Right lung (tissue), 2 donors: ENCODE measurements at regions not wholly inside any gene's neighbourhood (a gene's known extent, or its start where the extent isn't known, plus 50 kb on each side); places are given as distances from the start of the nearest gene placed in this dataset.
"Not testable (repeated sequence)": the region's sequence is repeated elsewhere in the genome, so short reads cannot be mapped to it uniquely, and the experiment has no call there.

Experiments used
- DNase-seq, 2 donors: peaks; one replicate each; pipeline ENCODE4 v3.0.0-alpha.2; 2013

DNA sequence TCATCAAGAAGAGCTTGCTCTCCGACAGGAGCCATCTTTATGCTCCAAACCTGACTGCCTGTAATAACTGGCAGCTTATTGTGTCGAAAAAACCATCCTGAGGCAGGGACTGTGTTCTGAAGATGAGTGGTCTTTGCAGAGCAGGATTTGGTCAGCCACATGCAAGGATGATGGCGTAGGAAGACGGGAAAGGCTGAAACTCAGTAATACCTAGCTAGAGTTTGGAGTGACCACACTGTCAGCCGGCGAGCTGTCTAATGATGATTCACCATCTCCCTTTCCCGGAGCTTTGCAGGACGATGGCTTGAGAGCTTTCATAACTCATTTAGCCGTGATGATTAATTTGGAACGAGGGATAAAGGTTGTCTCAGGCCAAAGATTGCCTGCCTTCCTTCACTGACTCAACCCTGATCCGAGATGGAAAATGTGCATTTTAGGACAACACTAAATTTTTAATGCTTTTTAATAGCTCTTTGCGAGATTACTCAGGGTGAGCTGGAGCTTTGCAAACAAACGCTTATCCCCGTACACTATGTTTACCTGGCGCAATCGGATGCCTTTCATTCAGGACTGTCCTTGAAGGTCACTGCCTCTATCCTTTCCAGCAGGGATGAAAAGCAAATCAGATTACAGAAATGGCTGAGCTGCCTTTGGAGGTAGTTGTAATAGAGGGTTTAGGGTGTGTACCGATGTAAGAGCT lies 288.5 kb downstream of the ASMT start:
- DNase-seq = no peak

DNA sequence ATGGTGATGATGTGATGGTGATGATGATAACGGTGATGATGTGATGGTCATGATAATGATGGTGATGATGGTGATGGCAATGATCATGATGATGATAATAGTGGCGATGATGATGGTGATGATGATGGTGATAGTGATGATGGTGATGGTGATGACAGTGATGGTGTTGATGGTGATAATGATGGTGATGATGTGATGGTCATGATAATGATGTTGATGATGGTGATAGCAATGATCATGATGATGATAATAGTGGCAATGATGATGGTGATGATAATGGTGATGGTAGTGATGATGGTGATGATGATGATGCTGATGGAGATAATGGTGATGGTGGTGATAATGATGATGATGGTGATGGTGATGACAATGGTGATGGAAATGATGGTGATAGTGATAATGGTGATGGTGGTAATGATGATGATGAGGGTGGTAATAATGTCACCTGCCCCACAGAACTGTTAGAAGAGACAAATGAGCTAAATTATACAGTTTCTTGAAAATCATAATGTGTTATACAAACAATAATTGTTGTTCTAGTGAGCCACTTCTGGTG lies 289.9 kb downstream of the ASMT start:
- DNase-seq = no peak

DNA sequence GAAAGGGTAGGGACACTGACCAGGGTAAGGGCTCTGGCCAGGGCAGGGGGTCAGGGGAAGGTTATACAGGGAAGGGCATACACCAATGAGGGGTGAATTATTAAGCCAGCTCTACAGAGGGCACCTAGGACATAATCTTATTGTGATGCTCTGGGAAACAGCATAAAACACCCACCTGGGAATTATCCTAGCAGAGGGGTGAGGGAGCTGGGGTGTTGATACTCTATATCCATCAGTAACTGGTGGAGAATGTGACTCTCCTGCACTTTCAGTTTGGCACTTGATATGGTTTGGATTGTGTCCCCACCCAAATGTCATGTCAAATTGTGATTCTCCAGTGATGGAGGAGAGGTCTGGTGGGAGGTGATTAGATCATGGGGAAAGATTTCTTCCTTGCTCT lies 291.2 kb downstream of the ASMT start:
- DNase-seq = no peak

DNA sequence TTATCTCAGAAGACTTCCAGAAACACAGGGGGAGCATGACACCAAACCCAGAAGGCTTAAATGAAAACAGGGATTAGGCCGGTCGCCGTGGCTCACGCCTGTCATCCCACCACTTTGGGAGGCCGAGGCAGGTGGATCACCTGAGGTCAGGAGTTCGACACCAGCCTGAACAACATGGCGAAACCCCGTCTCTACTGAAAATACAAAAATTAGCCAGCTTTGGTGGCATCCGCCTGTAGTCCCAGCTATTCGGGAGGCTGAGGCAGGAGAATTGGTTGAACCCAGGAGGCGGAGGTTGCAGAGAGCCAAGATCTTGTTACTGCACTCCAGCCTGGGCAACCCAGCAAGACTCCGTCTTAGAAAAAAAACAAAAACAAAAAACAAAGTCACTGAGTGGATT lies 294.1 kb downstream of the ASMT start:
- DNase-seq = not testable (repeated sequence)

DNA sequence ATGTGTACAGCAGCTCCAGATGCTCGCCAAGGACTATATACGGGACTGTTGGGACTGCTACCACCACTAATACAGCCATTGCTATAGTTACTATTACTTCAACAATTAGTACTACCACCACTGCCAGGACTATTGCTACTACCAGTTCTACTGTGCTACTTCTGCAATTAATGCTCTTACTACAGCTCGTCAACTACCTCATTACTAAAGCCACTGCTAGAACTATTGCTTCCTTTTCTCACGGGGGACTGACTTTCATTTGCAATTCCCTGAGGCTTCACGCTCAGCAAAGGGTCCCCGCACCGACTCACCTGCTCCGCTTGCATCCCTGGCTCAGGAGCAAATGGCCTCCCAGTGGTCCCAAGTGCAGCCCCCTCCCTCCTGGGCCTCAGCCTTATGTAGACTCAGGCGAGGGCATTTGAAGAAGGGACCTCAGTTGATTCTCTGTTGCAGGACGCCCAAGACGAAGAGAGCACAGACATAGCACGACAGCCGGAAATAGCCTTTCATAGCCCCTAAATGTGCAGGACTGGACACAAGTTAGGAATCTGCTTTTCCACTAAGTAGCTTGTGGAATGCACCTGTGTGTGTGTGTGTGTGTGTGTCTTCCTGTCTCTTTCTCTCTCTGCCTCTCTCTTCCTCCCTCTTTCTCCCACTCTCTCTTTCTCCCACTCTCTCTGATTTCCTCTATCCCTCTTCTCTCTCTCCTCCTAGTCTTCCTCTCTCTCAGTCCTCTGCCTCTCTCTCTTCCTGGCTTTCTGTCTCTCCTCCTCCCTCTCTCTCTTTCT lies 294.8 kb downstream of the ASMT start:
- DNase-seq = no peak

DNA sequence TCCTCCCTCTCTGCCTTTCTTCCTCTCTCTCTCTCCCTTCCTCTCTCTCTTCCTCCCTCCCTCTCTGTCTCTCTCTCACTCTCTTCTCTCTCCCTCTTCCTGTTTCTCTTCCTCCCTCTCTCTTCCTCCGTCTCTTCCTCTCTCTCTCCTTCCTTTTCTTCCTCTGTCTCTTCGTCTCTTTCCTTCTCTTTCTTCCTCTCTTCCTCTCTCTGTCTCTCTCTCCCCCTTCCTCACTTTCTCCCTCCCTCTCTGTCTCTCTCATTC lies 295.3 kb downstream of the ASMT start:
- DNase-seq = no peak

DNA sequence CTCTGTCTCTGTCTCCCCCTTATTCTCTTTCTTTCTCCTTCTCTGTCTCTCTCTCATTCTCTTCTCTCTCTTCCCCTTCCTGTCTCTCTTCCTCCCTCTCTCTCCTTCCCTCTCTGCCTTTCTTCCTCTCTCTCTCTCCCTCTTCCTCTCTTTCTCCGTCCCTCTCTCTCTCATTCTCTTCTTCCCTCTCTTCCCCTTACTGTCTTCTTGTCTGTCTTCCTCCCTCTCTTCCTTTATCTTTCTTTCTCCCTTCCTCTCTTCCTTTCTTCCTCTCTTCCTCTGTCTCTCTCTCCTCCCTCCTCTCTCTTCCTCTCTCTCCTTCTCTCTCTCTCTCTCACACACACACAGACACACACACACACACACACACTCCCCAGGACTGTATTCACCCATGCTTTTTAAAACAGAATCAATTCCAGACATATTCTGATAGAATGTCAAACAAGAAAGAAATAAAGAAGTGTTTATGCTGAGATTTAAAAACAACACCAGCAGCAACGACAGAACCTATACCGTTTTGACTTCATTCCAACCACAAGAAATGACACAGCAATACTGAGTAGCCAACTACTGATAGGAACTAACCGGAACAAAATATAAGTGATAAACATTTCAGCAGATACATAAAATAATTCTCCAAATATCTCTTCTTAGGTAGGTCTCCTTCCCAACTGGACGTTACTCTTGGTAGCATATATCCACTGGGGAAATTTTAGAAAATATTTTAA lies 296.7 kb downstream of the ASMT start:
- DNase-seq = no peak

DNA sequence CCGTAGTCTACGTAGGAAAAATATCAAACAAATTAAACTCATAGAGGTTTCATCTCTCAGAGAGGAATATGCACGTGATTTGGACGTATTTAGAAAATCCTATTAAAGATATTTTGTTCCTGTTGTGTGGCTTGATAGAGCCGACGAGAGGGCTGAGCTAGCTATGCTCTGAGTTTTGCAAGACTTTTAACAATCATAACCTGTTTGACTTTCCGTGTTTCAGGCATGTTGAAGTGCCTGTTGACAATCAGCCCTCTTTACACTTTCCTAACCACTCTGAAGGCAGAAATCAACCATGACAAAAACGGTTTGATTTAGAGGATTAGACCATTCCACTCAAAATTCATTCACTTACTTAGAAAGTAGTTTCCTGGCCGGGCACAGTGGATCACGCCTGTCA lies 297.3 kb downstream of the ASMT start:
- DNase-seq = no peak

DNA sequence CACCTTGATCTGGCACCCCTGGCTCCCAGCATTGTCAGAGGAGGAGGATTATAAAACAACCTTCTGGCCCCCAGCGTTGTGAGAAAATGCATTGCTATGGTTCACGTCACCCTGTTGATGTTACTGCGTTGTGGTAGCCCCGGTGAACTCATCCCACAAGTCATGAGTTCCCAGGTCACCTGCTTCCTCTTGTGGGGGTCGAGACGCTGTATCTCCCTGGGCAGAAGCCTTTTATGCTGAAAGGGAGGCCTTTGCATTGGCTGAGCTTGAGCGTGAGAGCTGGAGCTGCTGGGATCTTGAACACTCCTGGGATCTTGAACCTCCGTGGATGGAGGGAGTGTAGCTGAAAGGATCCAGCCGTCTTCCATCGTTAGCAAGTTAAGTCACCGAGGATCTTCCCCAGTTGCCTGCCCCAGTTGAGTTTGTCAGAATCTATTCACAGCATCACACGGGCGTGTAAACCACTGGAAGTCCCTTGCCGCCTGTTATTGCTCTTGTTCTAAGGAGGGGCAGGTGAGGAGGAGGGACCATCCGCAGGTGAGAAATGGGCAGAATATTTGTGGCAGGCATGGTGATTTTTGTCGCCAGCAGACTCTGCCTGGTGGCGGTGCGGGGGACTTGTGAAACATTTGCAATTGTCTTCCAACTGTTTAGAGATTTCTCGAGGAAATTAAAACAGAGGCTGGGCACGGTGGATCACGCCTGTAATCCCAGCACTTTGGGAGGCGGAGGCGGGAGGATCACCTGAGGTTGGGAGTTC lies 299.9 kb downstream of the ASMT start:
- no peak for DNase-seq

DNA sequence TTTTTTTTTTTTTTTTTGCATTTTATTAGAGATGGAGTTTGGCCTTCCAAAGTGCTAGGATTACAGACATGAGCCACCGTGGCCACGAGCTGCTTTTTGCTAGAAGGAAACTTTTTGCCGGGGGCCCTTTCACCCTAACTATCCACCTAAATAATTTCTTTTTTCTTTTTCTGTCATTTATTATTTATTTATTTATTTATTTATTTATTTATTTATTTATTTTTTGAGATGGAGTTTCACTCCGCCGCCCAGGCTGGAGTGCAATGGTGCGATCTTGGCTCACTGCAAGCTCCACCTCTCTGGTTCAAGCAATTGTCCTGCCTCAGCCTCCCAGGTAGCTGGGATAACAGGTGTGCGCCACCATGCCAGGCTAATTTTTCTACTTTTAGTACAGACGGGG lies 303.9 kb downstream of the ASMT start:
- no peak for DNase-seq

DNA sequence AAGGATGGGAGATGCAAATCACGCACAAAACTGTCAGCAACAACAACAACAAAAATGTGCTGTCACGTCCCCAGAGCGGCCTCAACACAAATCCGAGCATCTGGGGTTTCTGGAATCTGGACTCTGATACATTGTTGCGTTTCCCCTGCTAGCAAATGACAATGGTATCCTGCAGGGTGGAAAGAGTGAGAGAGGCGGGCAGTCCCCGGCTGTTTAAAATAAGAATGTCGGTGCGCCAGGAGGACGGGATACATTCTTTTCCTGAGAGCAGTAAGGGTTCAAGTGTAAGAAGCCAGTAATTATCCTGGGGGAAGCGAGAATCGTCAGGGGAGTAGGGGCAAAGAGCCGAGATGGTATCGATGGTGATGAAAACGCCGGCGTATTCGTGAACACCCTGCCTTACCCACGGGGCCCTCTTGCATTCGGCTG lies 310.2 kb downstream of the ASMT start:
- DNase-seq = no peak

DNA sequence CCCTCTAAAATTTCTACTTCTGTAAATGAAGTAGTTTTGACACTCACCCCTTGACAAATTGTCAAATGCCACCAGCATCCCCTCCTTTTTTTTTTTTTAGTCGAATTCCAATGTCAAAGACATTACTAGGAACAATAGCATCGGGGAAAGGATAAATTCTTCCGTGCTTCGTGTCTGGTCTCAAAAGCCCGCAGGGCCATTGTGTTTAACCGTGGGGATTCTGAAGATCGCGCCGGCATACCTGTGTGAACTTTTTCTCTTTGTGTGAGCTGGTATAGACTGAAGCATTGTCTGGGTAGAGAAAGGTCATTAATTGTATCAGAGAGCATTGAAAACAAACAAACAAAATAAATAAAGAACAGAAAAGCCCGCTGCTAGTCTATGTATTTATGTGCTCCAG lies 313.9 kb downstream of the ASMT start:
- DNase-seq = no peak

DNA sequence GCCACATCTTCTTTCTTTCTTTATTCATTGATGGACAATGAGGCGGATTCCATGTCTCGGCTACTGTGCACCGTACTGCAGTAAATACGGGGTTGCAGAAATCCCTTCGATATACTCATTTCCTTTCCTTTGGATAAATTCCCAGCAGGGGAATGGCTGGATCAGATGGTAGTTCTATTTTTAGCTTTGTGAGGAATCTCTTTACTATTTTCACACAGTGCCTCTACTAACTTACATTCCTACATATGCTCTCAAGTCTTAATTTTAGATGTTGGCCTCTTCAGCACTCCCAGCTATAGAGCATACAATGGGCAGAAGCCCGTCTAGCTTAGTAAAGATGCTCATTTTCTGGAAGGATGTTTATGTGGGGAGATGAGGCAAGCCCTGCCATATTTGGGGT lies 317.4 kb downstream of the ASMT start:
- no peak for DNase-seq

DNA sequence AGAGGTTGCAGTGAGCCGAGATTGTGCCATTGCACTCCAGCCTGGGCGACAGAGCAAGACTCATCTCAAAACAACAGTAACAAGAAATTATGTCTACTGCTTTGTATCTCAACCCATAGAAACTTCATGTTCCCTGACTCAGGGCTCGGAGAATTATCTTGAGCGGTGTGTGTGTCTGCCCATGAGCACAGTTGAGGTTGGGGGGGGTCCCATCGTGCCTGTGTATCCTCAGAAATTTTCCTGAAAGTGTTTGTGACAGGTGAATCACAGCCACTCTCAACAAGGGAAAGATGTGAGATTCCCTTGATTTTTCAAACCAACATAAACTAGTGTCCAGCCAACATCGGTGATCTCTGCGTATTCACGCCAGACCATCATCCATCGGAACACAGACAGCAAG lies 319.1 kb downstream of the ASMT start:
- DNase-seq = no peak

DNA sequence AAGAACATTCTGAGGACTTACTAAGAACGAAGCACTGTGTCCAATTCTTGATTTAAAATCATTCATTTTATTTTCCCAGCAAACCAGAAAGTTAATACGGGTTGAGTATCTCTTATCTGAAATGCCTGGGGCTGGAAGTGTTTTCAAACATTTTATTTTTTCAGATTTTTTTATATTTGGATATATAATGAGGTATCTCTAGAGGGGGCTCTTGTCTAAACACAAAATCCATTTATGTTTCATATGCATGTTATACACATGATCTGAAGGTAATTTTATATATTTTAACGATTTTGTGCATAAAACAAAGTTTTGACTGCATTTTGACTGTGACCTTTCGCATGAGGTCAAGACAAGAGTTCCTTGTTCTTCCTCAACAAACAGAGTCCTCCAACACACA lies 320.9 kb downstream of the ASMT start:
- no peak for DNase-seq

DNA sequence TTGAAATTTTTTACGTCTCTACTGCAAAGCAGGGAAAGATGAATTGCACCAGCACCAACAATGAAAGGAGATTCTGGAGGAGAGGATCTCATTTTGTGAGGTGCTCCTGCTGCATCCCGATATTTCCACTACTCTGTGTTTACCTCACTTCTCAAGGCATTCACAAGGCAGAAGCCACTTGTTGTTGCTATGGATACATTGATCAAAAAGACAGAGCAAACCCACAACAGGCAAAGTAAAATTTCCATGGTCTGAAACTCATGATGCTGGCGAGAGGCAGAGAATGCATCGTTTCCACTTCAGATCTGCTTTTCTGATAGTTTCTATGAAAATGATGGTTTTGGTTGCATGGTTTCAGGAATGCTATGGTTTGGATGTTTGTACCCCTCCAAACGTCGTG lies 323.3 kb downstream of the ASMT start:
- DNase-seq = no peak

DNA sequence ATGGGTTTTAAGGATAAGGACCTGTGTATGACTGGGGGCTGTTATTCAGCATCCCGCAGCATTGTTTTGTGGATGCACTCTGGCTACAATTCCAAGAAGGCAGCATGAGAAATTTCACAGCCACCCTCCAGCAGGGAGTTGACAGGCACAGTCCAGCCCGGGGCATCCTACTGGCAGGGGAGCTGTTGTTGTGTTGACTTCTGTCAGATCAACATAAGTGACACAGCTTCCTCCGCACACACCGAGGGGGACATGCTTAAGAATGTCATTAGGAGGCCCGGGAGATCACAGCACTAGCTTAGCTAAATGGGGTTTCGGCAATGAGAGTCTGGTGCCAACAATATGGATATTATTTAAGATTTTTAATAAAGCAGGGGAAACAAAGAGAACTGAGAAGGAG lies 326.5 kb downstream of the ASMT start:
- DNase-seq = no peak

DNA sequence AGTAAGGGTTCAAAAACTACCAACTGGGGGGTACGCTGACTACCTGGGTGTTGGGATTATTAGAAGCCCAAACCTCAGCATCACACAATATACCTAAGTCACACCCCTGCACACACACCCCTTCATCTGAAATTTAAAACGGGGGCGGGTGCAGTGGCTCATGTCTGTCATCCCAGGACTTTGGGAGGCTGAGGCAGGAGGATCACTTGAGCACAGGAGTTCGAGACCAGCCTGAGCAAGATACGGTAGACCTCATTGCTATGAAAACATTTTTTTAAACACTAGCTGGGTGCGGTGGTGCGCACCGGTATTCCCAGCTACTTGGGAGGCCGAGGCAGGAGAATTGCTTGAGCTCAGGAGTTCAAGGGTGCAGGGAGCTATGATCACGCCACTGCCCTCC lies 331.0 kb downstream of the ASMT start:
- no peak for DNase-seq

DNA sequence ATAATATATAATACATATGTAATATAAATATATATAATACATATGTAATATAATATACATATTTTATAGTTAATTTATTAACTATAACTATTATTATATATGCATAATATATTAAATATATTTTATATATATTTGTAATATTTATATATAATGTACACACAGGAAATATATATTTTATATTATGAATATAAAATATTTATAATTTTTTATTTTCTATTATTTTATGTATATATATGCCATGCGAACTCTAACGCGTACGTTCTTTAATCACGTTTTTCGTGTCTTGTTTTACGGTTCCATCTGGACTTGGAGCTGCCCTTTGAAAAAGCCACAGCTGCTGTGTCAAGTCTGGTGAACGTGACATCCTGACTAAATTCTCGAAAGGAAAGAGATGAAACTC lies 332.1 kb downstream of the ASMT start:
- DNase-seq = no peak
